Esophagus squamous epithelium (tissue), 5 donors: ENCODE measurements at regions not wholly inside any gene's neighbourhood (a gene's known extent, or its start where the extent isn't known, plus 50 kb on each side); places are given as distances from the start of the nearest gene placed in this dataset.

Source experiments
- DNase-seq: peaks from one replicate; lab custom pipeline; 2025; lab: John Stamatoyannopoulos, UW
- H3K27ac ChIP-seq, 4 donors: fragments of 200-600 bp; sonication (generic); one replicate each; pipeline ENCODE4 v1.5.1; 2016 to 2019; ENCODE audit warnings: mild to moderate bottlenecking in 1 of 4
- H3K27me3 ChIP-seq, 4 donors: fragments of 200-600 bp; sonication (generic); 1 replicate in 3 of 4; 2 replicates in 1 of 4; pipeline versions ENCODE4 v1.5.1 to v1.6.0; 2017 to 2021; ENCODE audit warnings: antibody characterized with exemption in 1 of 4
- H3K36me3 ChIP-seq, 3 donors: fragments of 200-600 bp; sonication (generic); one replicate each; pipeline ENCODE4 v1.5.1; 2016 to 2019
- H3K4me1 ChIP-seq, 3 donors: fragments of 200-600 bp; sonication (generic); one replicate each; pipeline ENCODE4 v1.5.1; 2017 to 2019
- H3K4me3 ChIP-seq, 4 donors: fragments of 200-600 bp; sonication (generic); 1 replicate in 3 of 4; 2 replicates in 1 of 4; pipeline ENCODE4 v1.5.1; 2016 to 2019; ENCODE audit warnings: mild to moderate bottlenecking in 2 of 4, moderate library complexity in 1 of 4
- H3K9me3 ChIP-seq, 3 donors: fragments of 200-600 bp; sonication (generic); one replicate each; pipeline ENCODE4 v1.5.1; 2016 to 2019
- POLR2A ChIP-seq, 4 donors: fragments of 450-650 bp; IDR thresholded peaks; one replicate each; pipeline ENCODE4 v1.6.1; 2017; ENCODE audit warnings: antibody characterized with exemption in 4 of 4, mild to moderate bottlenecking in 4 of 4, moderate library complexity in 3 of 4
- WGBS, 2 donors: methylation state at CpG; one replicate each; pipeline ENCODE4 v1.1.5; 2018; 5-methylcytosine and 5-hydroxymethylcytosine counted together
- intact Hi-C: fragments of 100-400 bp; cut with DNase I; formaldehyde crosslinking; loops from one replicate; pipeline ENCODE4 v1.15.0; 2022
- TF ChIP-seq, protein P1 (sequence below), 6 experiments: fragments of 450-650 bp in 4 of 6; fragments of 200-600 bp in 2 of 6; sonication (generic) in 2 of 6; IDR thresholded peaks; one replicate each; pipeline ENCODE4 v1.5.1; 2016 to 2019; ENCODE audit warnings: antibody characterized with exemption in 6 of 6, mild to moderate bottlenecking in 4 of 6, moderate library complexity in 4 of 6
- donor health status: DM: yes; HTN: yes; CAD: no.

DNA sequence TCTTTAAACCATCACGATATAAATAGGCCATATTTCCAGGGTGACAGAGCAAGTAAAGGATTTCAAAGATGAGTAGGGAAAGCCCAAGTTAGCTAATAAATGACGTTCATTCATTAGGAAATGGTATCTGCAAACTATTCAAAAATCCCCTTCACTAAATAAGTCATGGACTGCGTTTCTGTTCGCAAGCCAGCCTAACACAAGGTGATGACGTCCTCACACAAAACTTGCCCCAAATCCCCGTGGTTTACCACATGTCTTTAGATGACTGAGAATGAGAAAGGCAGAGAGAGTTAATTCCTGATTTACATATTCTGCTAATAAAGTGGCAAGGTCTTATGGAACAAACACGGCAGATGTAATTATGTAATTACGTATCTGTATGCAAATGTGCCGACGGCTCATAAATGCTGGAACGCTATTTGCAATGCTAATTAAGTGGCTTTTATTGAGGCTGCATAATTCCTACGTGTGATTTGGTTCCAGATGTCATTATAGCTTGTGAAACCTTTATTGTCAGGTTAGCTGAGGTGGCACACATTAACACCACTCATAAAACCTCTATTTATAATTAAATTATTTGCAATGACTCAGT lies 437.7 kb upstream of the FRG1 start:
- no peak overlapping the region for H3K4me3 ChIP-seq
- 64 to 75% methylated on average over 12 of the region's 12 CpGs for WGBS, 2 donors
- H3K4me1 ChIP-seq = no peaks in the 10 kb centered on the region
- intact Hi-C loops = no loop called here
- TF ChIP-seq POLR2A (IDR thresholded peaks at IDR 0.05) = no peak
- TF ChIP-seq, protein P1, sequence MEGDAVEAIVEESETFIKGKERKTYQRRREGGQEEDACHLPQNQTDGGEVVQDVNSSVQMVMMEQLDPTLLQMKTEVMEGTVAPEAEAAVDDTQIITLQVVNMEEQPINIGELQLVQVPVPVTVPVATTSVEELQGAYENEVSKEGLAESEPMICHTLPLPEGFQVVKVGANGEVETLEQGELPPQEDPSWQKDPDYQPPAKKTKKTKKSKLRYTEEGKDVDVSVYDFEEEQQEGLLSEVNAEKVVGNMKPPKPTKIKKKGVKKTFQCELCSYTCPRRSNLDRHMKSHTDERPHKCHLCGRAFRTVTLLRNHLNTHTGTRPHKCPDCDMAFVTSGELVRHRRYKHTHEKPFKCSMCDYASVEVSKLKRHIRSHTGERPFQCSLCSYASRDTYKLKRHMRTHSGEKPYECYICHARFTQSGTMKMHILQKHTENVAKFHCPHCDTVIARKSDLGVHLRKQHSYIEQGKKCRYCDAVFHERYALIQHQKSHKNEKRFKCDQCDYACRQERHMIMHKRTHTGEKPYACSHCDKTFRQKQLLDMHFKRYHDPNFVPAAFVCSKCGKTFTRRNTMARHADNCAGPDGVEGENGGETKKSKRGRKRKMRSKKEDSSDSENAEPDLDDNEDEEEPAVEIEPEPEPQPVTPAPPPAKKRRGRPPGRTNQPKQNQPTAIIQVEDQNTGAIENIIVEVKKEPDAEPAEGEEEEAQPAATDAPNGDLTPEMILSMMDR (IDR thresholded peaks at IDR 0.05) = no peak
- H3K36me3 ChIP-seq = no peaks in the 10 kb centered on the region
- no peaks in the 10 kb centered on the region for H3K9me3 ChIP-seq
- H3K27ac ChIP-seq = no peak overlapping the region
- H3K27me3 ChIP-seq = no peaks in the 10 kb centered on the region
- no peak for DNase-seq

DNA sequence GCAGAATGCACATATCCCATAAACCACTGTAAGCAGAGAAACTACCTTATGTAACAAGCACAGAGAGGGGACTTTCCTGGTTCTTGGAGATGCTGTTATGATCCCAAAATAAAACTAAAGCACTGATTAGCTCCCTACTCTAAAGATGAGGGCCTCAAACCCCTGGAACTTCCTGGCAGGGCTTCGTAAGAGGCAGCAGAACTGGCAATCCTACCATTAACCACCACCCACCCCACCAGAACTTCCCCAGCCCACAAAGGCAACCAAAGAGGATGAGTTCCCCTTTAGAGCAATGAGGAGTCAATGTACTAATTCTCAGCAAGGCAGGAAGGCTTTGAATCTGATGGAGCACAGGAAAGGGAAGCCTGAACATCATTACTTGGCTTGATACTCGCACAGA lies 436.5 kb upstream of the FRG1 start:
- Histone ChIP-seq H3K4me3 (no peak overlapping the region), H3K9me3 (no peaks in the 10 kb centered on the region), H3K27me3 (no peaks in the 10 kb centered on the region), H3K36me3 (no peaks in the 10 kb centered on the region), H3K4me1 (no peaks in the 10 kb centered on the region), H3K27ac (no peak overlapping the region)
- DNase-seq = no peak
- TF ChIP-seq POLR2A (IDR thresholded peaks at IDR 0.05) = no peak
- TF ChIP-seq, protein P1 (IDR thresholded peaks at IDR 0.05) = no peak
- intact Hi-C loops = no loop called here
- 40 to 60% methylated on average over 1 of the region's 2 CpGs for WGBS, 2 donors

DNA sequence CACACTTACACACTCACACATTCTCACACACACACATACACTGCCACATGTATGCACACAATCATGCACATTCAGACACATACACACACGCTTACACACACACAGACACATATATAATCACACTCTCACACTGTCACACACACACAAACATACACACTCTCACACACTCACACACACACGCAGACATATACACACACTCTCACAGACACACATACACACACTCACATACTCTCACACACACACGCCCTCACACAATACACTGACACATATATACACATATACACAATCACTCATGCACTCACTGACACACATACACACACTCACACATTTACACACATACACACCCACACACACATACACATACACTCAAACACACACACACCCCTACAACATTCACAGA lies 435.3 kb upstream of the FRG1 start:
- intact Hi-C loops = no loop called here
- TF ChIP-seq, protein P1 (IDR thresholded peaks at IDR 0.05) = no peak
- TF ChIP-seq POLR2A (IDR thresholded peaks at IDR 0.05) = no peak
- Histone ChIP-seq H3K9me3 (no peaks in the 10 kb centered on the region), H3K27me3 (no peaks in the 10 kb centered on the region), H3K36me3 (no peaks in the 10 kb centered on the region), H3K4me3 (no peak overlapping the region), H3K4me1 (no peaks in the 10 kb centered on the region), H3K27ac (no peak overlapping the region)
- DNase-seq = no peak
- WGBS, 2 donors = 80 to 93% methylated on average over 3 of the region's 3 CpGs

DNA sequence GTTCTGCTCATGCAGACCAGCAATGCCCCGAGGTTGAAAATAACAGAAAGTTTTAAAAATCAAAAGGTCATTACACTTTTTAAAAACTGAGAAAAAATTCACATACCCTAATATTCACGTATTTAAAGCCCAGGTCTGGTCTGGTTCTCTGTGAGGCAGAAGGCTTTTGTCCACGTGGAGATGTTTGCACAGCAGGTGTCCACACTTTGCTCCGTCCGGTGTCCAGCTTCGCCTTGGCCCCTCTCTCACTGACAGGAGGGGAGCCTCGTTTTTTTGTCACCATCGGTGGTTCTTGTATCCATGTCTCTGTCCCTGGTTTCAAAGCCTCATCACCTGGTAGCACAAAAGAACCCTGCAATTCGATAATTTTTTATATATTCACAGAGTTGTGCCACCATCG lies 434.6 kb upstream of the FRG1 start:
- intact Hi-C loops = no loop called here
- no peaks in the 10 kb centered on the region for H3K27me3 ChIP-seq
- 65 to 72% methylated on average over 10 of the region's 10 CpGs for WGBS, 2 donors

DNA sequence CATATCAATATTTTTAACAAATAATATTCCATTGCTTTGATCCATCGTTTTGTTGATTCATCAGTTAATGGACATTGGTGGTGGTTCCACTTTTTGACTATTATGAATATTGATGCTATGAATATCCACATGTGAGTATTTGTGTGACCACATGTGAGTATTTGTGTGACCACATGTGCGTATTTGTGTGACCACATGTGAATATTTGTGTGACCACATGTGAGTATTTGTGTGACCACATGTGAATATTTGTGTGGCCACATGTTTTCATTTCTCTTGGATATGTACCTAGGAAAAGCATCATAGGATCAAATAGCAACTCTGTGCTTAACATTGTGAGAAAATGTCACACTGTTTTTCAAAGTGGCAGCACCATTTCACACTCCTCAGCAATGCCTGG lies 433.6 kb upstream of the FRG1 start:
- whole genome bisulfite sequencing, 2 donors = 78 to 85% methylated on average over 2 of the region's 2 CpGs
- TF ChIP-seq POLR2A (IDR thresholded peaks at IDR 0.05) = no peak
- TF ChIP-seq, protein P1 (IDR thresholded peaks at IDR 0.05) = no peak

More for the DNA sequence above, 434.6 kb upstream of the FRG1 start:
- no peaks in the 10 kb centered on the region for H3K4me1 ChIP-seq
- no peaks in the 10 kb centered on the region for H3K36me3 ChIP-seq
- no peak overlapping the region for H3K4me3 ChIP-seq
- H3K9me3 ChIP-seq = no peaks in the 10 kb centered on the region
- TF ChIP-seq, protein P1 (IDR thresholded peaks at IDR 0.05) = no peak
- no peak for TF ChIP-seq POLR2A (IDR thresholded peaks at IDR 0.05)
- H3K27ac ChIP-seq = no peak overlapping the region
- no peak for DNase-seq

More for the DNA sequence above, 433.6 kb upstream of the FRG1 start:
- H3K9me3 ChIP-seq = no peaks in the 10 kb centered on the region
- no peak overlapping the region for H3K4me3 ChIP-seq
- DNase-seq = no peak
- no peaks in the 10 kb centered on the region for H3K27me3 ChIP-seq
- H3K36me3 ChIP-seq = no peaks in the 10 kb centered on the region
- intact Hi-C loops = no loop called here
- no peaks in the 10 kb centered on the region for H3K4me1 ChIP-seq
- H3K27ac ChIP-seq = no peak overlapping the region
